ENCODE measurements at regions not wholly inside any gene's neighbourhood (a gene's known extent, or its start where the extent isn't known, plus 50 kb on each side); places are given as distances from the start of the nearest gene placed in this dataset.
"Not testable (repeated sequence)": the region's sequence is repeated elsewhere in the genome, so short reads cannot be mapped to it uniquely, and the experiment has no call there.

DNA sequence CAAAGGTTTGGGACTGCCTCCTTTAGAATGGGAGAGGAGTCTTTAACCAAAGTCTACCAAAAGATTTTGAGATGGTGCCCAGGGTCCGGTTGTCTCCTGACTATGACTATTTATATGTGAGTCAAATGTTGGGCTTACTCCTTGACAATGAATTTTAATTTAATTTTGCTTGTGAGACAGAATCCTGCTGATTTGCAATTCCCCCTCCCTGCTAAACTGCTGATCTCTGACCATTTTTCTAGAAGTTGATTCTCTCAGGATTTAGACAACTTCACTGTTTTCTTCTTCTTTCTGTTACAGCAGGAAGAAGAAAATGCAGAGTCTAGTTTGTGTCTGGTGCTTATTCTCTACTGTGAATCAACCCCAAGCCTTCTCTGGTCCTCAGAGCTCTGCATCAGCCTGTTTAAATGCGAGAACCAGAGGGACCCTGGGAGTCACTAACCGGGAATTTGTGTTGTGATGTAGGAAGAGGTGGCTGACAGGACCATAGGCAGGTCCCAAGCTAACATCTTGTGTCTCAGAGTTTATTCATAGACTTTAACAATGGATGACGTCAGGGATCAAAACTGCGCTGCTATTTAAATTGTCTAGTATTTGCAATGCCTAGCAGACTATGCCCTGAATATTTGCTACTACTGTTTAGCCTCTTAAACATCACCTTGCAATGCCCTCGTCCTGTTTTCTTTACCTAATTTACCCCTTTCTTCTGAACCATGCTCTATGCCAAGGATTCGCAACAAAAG lies 124.0 kb upstream of the TAF11L2 start:
- TF ChIP-seq, protein P1, sequence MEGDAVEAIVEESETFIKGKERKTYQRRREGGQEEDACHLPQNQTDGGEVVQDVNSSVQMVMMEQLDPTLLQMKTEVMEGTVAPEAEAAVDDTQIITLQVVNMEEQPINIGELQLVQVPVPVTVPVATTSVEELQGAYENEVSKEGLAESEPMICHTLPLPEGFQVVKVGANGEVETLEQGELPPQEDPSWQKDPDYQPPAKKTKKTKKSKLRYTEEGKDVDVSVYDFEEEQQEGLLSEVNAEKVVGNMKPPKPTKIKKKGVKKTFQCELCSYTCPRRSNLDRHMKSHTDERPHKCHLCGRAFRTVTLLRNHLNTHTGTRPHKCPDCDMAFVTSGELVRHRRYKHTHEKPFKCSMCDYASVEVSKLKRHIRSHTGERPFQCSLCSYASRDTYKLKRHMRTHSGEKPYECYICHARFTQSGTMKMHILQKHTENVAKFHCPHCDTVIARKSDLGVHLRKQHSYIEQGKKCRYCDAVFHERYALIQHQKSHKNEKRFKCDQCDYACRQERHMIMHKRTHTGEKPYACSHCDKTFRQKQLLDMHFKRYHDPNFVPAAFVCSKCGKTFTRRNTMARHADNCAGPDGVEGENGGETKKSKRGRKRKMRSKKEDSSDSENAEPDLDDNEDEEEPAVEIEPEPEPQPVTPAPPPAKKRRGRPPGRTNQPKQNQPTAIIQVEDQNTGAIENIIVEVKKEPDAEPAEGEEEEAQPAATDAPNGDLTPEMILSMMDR (IDR thresholded peaks at IDR 0.05; ENCODE audit: low read depth, low read length) = no peak
- peak; percentile 47 for DNase-seq (ENCODE audit: low read depth, low spot score)
- no peak overlapping the region for H3K4me3 ChIP-seq (ENCODE audit: low read depth, low read length)
- in situ Hi-C loops (cut with HindIII; ENCODE audit: low sequenced_read_pairs) = no loop called here

DNA sequence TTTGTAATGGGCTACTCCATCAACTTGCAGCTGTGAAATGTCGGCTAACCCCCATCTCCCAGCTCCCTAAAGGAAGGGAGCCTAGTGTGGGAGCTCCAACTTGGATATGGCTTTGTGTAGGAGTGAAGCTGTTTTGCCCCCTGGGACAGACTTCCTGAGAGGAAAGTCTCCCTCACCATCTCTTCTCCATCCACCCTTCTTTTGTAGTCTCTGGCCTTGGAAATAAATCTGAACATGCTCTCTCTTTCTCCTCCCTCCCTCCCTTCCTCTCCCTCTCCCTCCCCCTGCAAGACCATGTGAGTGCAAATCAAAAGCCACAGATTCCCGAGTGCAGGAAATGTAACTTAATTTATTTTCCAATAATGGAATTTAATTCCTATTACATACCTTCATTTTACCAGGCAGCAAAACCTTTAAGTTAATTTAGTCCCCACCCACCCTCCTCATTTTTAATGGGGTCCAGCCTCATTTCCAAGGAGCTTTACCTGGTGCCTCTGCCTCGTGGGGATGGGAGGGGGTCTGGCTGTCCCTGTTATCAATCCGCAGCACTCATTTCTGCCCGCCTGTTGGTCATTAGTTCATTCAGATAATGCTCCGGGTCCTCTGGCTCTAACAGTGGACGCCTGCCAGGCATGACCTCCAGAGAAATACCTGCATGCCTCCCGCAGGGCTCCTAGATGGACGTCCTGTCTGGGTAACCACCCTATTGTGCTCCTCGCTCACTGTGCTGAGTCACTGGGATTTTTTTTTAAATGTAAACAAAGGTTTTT lies 122.9 kb upstream of the TAF11L2 start:
- in situ Hi-C loops (cut with HindIII; ENCODE audit: low sequenced_read_pairs) = no loop called here
- no peak overlapping the region for H3K4me3 ChIP-seq (ENCODE audit: low read depth, low read length)
- peak; percentile 48 for DNase-seq (ENCODE audit: low read depth, low spot score)
- TF ChIP-seq, protein P1 (IDR thresholded peaks at IDR 0.05; ENCODE audit: low read depth, low read length) = no peak

GRCh38 chr5:17375886-17376285 lies 122.1 kb upstream of the TAF11L2 start:
- DNase-seq (ENCODE audit: low read depth, low spot score); in situ Hi-C loops (cut with HindIII; ENCODE audit: low sequenced_read_pairs); H3K4me3 ChIP-seq (ENCODE audit: low read depth, low read length): not testable (repeated sequence)

GRCh38 chr5:17378346-17378997 lies 119.6 kb upstream of the TAF11L2 start:
- in situ Hi-C loops (cut with HindIII; ENCODE audit: low sequenced_read_pairs) = no loop called here
- TF ChIP-seq, protein P1 (IDR thresholded peaks at IDR 0.05; ENCODE audit: low read depth, low read length) = no peak
- no peak overlapping the region for H3K4me3 ChIP-seq (ENCODE audit: low read depth, low read length)
- DNase-seq (ENCODE audit: low read depth, low spot score) = peak; percentile 67

DNA sequence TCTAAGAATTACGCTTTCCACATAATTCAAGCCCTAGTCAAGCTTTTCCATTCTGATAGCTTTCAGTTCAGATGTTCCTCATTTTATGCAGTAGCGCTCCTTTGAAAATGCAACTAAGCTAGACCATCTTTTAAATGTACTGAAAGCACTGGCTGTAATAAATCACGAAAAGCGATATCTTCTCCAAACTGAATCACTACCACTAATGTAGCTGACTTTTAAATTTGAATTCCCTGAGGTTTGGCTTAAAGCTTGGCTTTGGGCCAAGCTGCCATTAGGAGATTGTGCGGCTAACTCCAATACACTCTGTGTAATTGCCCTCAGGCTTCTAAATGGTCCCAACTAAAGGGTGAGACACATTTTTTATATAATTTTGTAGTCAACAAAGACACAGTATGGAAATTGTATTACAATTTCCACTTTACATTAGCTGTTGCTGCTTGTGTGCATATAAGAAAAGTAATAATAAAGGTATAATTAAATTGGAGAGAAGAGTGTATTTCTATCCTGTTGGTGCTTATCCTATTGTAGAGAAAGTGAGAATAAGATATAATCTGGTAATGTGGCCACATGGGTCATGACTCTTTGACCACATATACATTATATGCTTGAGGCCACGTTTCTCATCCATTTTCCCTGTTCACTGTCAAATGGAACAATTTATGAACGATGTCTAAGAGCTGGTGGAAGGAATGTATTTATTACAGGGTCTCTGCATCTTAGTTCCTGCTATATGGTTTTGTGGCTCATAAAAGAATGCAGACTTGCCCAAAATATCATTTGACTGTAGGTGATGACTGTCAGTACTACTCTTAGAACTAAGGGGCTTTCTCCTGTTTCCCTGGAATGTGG lies 118.7 kb upstream of the TAF11L2 start:
- in situ Hi-C loops (cut with HindIII; ENCODE audit: low sequenced_read_pairs) = no loop called here
- TF ChIP-seq, protein P1 (IDR thresholded peaks at IDR 0.05; ENCODE audit: low read depth, low read length) = no peak
- H3K4me3 ChIP-seq (ENCODE audit: low read depth, low read length) = no peak overlapping the region
- DNase-seq (ENCODE audit: low read depth, low spot score) = peak; percentile 76

- in situ Hi-C loops (cut with HindIII; ENCODE audit: low sequenced_read_pairs) = no loop called here
- TF ChIP-seq, protein P1 (IDR thresholded peaks at IDR 0.05; ENCODE audit: low read depth, low read length) = no peak
- no peak overlapping the region for H3K4me3 ChIP-seq (ENCODE audit: low read depth, low read length)
- DNase-seq (ENCODE audit: low read depth, low spot score) = no peak
These were observed 116.1 kb upstream of the TAF11L2 start for GRCh38 chr5:17381932-17382331.

Measured in astrocyte of the spinal cord (primary cell).